H9 (cell line): ENCODE measurements at regions not wholly inside any gene's neighbourhood (a gene's known extent, or its start where the extent isn't known, plus 50 kb on each side); places are given as distances from the start of the nearest gene placed in this dataset.

Source experiments
- DNase-seq: peaks from one replicate; pipeline ENCODE4 v3.0.0-alpha.2; 2017
- H2AFZ ChIP-seq: one replicate; pipeline ENCODE4 v1.6.1; 2013; ENCODE audit warnings: mild to moderate bottlenecking, low read length, control low read depth, moderate library complexity
- H2AK5ac ChIP-seq: 2 replicates; pipeline ENCODE4 v1.6.1; 2013; ENCODE audit warnings: low read length, control low read depth, mixed read lengths; ENCODE audit not compliant: insufficient read length
- H2BK120ac ChIP-seq: one replicate; pipeline ENCODE4 v1.6.1; 2013; ENCODE audit warnings: low read depth, mild to moderate bottlenecking, low read length, control low read depth, inconsistent platforms; ENCODE audit not compliant: poor library complexity, severe bottlenecking
- H2BK12ac ChIP-seq: 2 replicates; pipeline ENCODE4 v1.6.1; 2013; ENCODE audit warnings: low read length, control low read depth, mixed read lengths, low read depth; ENCODE audit not compliant: insufficient read length
- H2BK15ac ChIP-seq: 2 replicates; pipeline ENCODE4 v1.6.1; 2013; ENCODE audit warnings: low read depth, low read length, control low read depth
- H2BK20ac ChIP-seq: one replicate; pipeline ENCODE4 v1.6.1; 2013; ENCODE audit warnings: low read depth, mild to moderate bottlenecking, low read length, control low read depth, inconsistent platforms; ENCODE audit not compliant: poor library complexity, severe bottlenecking
- H2BK5ac ChIP-seq: 2 replicates; pipeline ENCODE4 v1.6.1; 2013; ENCODE audit warnings: low read length, control low read depth, mixed read lengths; ENCODE audit not compliant: insufficient read length
- H3K14ac ChIP-seq: 2 replicates; pipeline ENCODE4 v1.6.1; 2013; ENCODE audit warnings: low read length, control low read depth; ENCODE audit not compliant: insufficient read depth
- H3K18ac ChIP-seq: 2 replicates; pipeline ENCODE4 v1.6.1; 2013; ENCODE audit warnings: low read depth, mild to moderate bottlenecking, mixed read lengths, low read length, control low read depth; ENCODE audit not compliant: insufficient read length
- H3K23ac ChIP-seq: 2 replicates; pipeline ENCODE4 v1.6.1; 2013; ENCODE audit warnings: low read length, control low read depth, mixed read lengths, low read depth; ENCODE audit not compliant: insufficient read length
- H3K23me2 ChIP-seq: 2 replicates; pipeline ENCODE4 v1.6.1; 2013; ENCODE audit warnings: low read depth, mild to moderate bottlenecking, mixed read lengths, low read length, control low read depth; ENCODE audit not compliant: insufficient read length, poor library complexity, severe bottlenecking
- H3K27ac ChIP-seq: 2 replicates; pipeline ENCODE4 v1.5.1; 2013; ENCODE audit warnings: low read length, control low read depth, mixed read lengths, low read depth; ENCODE audit not compliant: insufficient read length
- H3K27me3 ChIP-seq: 2 replicates; pipeline ENCODE4 v1.6.1; 2013; ENCODE audit warnings: low read length, control low read depth, inconsistent platforms; ENCODE audit not compliant: insufficient read depth
- H3K4ac ChIP-seq: 2 replicates; pipeline ENCODE4 v1.6.1; 2013; ENCODE audit warnings: low read depth, mild to moderate bottlenecking, control low read depth, inconsistent platforms, low read length, moderate library complexity
- H3K4me1 ChIP-seq: 2 replicates; pipeline ENCODE4 v1.6.1; 2013; ENCODE audit warnings: low read length, control low read depth, inconsistent platforms; ENCODE audit not compliant: insufficient read depth
- H3K4me2 ChIP-seq: 2 replicates; pipeline ENCODE4 v1.6.1; 2013; ENCODE audit warnings: low read length, control low read depth, mixed read lengths; ENCODE audit not compliant: insufficient read length, insufficient read depth
- H3K56ac ChIP-seq: 2 replicates; pipeline ENCODE4 v1.6.1; 2013; ENCODE audit warnings: low read depth, mild to moderate bottlenecking, mixed read lengths, low read length, control low read depth; ENCODE audit not compliant: insufficient read length
- H3K79me1 ChIP-seq: 2 replicates; pipeline ENCODE4 v1.6.1; 2013; ENCODE audit warnings: low read depth, mild to moderate bottlenecking, moderate library complexity, low read length, control low read depth, inconsistent platforms; ENCODE audit not compliant: insufficient read depth, poor library complexity, severe bottlenecking
- H3K79me2 ChIP-seq: 2 replicates; pipeline ENCODE4 v1.6.1; 2013; ENCODE audit warnings: low read length, control low read depth, inconsistent platforms; ENCODE audit not compliant: insufficient read depth
- H3K9ac ChIP-seq: 2 replicates; pipeline ENCODE4 v1.6.1; 2013; ENCODE audit warnings: low read length, control low read depth, mixed read lengths; ENCODE audit not compliant: insufficient read length; ENCODE audit errors: extremely low read depth
- H3K9me3 ChIP-seq: one replicate; pipeline ENCODE4 v1.6.1; 2013; ENCODE audit warnings: low read depth, low read length, inconsistent platforms; ENCODE audit not compliant: control insufficient read depth
- H3T11ph ChIP-seq: one replicate; pipeline ENCODE4 v1.6.1; 2013; ENCODE audit warnings: mild to moderate bottlenecking, low read length, control low read depth, inconsistent platforms
- H4K20me1 ChIP-seq: one replicate; pipeline ENCODE4 v1.6.1; 2013; ENCODE audit not compliant: control insufficient read depth, insufficient read length, insufficient read depth
- H4K5ac ChIP-seq: 2 replicates; pipeline ENCODE4 v1.6.1; 2013; ENCODE audit warnings: low read depth, mild to moderate bottlenecking, mixed read lengths, low read length, control low read depth; ENCODE audit not compliant: insufficient read length
- H4K8ac ChIP-seq: replicated peaks from 2 replicates; pipeline ENCODE4 v1.6.1; 2013; ENCODE audit warnings: low read length, control low read depth, mixed read lengths, low read depth; ENCODE audit not compliant: insufficient read length
- H4K91ac ChIP-seq: 2 replicates; pipeline ENCODE4 v1.6.1; 2013; ENCODE audit warnings: low read depth, mild to moderate bottlenecking, moderate library complexity, mixed read lengths, low read length, control low read depth; ENCODE audit not compliant: insufficient read length
- H3K27ac Mint-ChIP-seq, 3 experiments: 2 replicates in 2 of 3; 3 replicates in 1 of 3; pipeline ENCODE4 v1.8.0; 2020 to 2021; ENCODE audit warnings: mixed read lengths in 3 of 3, mild to moderate bottlenecking in 1 of 3, moderate library complexity in 1 of 3
- H3K27me3 Mint-ChIP-seq: 2 replicates; pipeline ENCODE4 v1.8.0; 2021; ENCODE audit warnings: low read depth, mild to moderate bottlenecking, moderate library complexity, mixed read lengths
- H3K36me3 Mint-ChIP-seq, 3 experiments: 2 replicates in 2 of 3; 3 replicates in 1 of 3; pipeline ENCODE4 v1.8.0; 2020 to 2021; ENCODE audit warnings: low read depth in 3 of 3, mixed read lengths in 3 of 3; ENCODE audit not compliant: insufficient read depth in 1 of 3
- H3K4me1 Mint-ChIP-seq, 2 experiments: 2 replicates each; pipeline ENCODE4 v1.8.0; 2020; ENCODE audit warnings: mixed read lengths in 2 of 2
- H3K4me3 Mint-ChIP-seq, 2 experiments: 2 replicates in 1 of 2; 3 replicates in 1 of 2; pipeline ENCODE4 v1.8.0; 2020 to 2021; ENCODE audit warnings: mild to moderate bottlenecking in 2 of 2, mixed read lengths in 2 of 2, moderate library complexity in 1 of 2
- H3K9me3 Mint-ChIP-seq, 2 experiments: 2 replicates in 1 of 2; 3 replicates in 1 of 2; pipeline ENCODE4 v1.8.0; 2020; ENCODE audit warnings: mild to moderate bottlenecking in 2 of 2, mixed read lengths in 2 of 2, moderate library complexity in 1 of 2
- CTCF ChIP-seq: fragments of 200-600 bp; sonication (generic); conservative IDR thresholded peaks from 3 replicates; pipeline ENCODE4 v1.8.0; 2021; ENCODE audit warnings: antibody characterized with exemption, mild to moderate bottlenecking
- WGBS: extraction: QIAGEN DNeasy Blood & Tissue Kit; methylation state at CpG from one replicate; pipeline ENCODE4 v1.1.7; 2013; ENCODE audit warnings: missing lambda C conversion rate, low lambda C conversion rate, mixed read lengths; ENCODE audit not compliant: insufficient read length; ENCODE audit errors: extremely low coverage; 5-methylcytosine and 5-hydroxymethylcytosine counted together

GRCh38 chr10:46222364-46222935 is 64.3 kb upstream of the ANTXRL start:
- no peaks in the 10 kb centered on the region for H3K27me3 ChIP-seq
- H4K20me1 ChIP-seq = no peaks in the 10 kb centered on the region
- H2BK15ac ChIP-seq = no peak overlapping the region
- no peak for TF ChIP-seq CTCF
- no peak overlapping the region for H2BK120ac ChIP-seq
- no peaks in the 10 kb centered on the region for H3K79me2 ChIP-seq
- H3T11ph ChIP-seq = no peak overlapping the region
- no peak for DNase-seq
- no peaks in the 10 kb centered on the region for H3K4me1 ChIP-seq
- H3K9me3 ChIP-seq = no peaks in the 10 kb centered on the region
- H3K56ac ChIP-seq = no peak overlapping the region
- WGBS = no CpG with 5 or more reads among the region's 4 CpGs
- Mint-ChIP-seq H3K4me1 (peaks cover 0 to 1% of the 10 kb centered on the region in 2 experiments; a peak in 2 of 4 replicates), H3K4me3 (no peak overlapping the region), H3K9me3 (no peaks in the 10 kb centered on the region; a peak in 2 of 5 replicates), H3K27ac (no peak overlapping the region; a peak in 1 of 7 replicates), H3K27me3 (peaks cover 3% of the 10 kb centered on the region), H3K36me3 (no peaks in the 10 kb centered on the region; a peak in 2 of 7 replicates)
- H4K5ac ChIP-seq = no peak overlapping the region
- H2AK5ac ChIP-seq = no peak overlapping the region
- H3K18ac ChIP-seq = no peak overlapping the region
- H2BK20ac ChIP-seq = no peak overlapping the region
- H3K4ac ChIP-seq = no peak overlapping the region
- no peaks in the 10 kb centered on the region for H3K79me1 ChIP-seq
- no peak overlapping the region for H3K23ac ChIP-seq
- no peaks in the 10 kb centered on the region for H3K23me2 ChIP-seq
- H3K14ac ChIP-seq = no peak overlapping the region
- no peak overlapping the region for H2BK5ac ChIP-seq
- H4K91ac ChIP-seq = no peak overlapping the region
- no peak overlapping the region for H2BK12ac ChIP-seq
- no peak overlapping the region for H2AFZ ChIP-seq
- H3K9ac ChIP-seq = no peak overlapping the region
- H4K8ac ChIP-seq = no peak overlapping the region
- H3K27ac ChIP-seq = no peak overlapping the region
- no peak overlapping the region for H3K4me2 ChIP-seq
